B cell (primary cell): ENCODE measurements at regions not wholly inside any gene's neighbourhood (a gene's known extent, or its start where the extent isn't known, plus 50 kb on each side); places are given as distances from the start of the nearest gene placed in this dataset.

ENCODE experiments used
- ATAC-seq: fragments of 200-7000 bp; cut with Tn5 transposase; one replicate; pipeline ENCODE4 v1.10.0; 2021; ENCODE audit warnings: low read depth, mild to moderate bottlenecking, moderate number of reproducible peaks, moderate library complexity
- CTCF ChIA-PET: fragments of 350-600 bp; sonication (Branson Sonifier 250); formaldehyde crosslinking; loops from one replicate; lab custom pipeline; 2021; ENCODE audit warnings: antibody characterized with exemption, inconsistent platforms; lab: Charles Lee
- POLR2A ChIA-PET: fragments of 350-600 bp; sonication (Branson Sonifier 250); formaldehyde crosslinking; loops from one replicate; lab custom pipeline; 2021; ENCODE audit warnings: antibody characterized with exemption; lab: Charles Lee
- DNase-seq: peaks from one replicate; pipeline ENCODE4 v3.0.0; 2013
- H2AFZ ChIP-seq: 2 replicates; pipeline ENCODE4 v1.6.1; 2012; ENCODE audit warnings: mild to moderate bottlenecking, low read depth, low read length; ENCODE audit not compliant: insufficient read depth, poor library complexity, severe bottlenecking
- H3K27ac ChIP-seq, 2 donors: 1 replicate in 1 of 2; 2 replicates in 1 of 2; pipeline ENCODE4 v1.5.1; 2012 to 2013; ENCODE audit warnings: low read length in 2 of 2, mild to moderate bottlenecking in 2 of 2, moderate library complexity in 1 of 2
- H3K27me3 ChIP-seq, 4 experiments: fragments of 200-600 bp in 1 of 4; sonication (generic) in 1 of 4; replicated peaks in 1 of 4; 1 replicate in 2 of 4; 2 replicates in 2 of 4; pipeline versions ENCODE4 v1.6.1 to v1.7.0; 2013 to 2016; ENCODE audit warnings: low read length in 3 of 4, mild to moderate bottlenecking in 2 of 4, mixed read lengths in 1 of 4, moderate library complexity in 1 of 4; ENCODE audit not compliant: insufficient read depth in 4 of 4, control insufficient read depth in 3 of 4; ENCODE audit errors: control extremely low read depth in 1 of 4
- H3K36me3 ChIP-seq, 2 experiments: replicated peaks in 1 of 2; 1 replicate in 1 of 2; 2 replicates in 1 of 2; pipeline versions ENCODE4 v1.6.1 to v1.7.1; 2013; ENCODE audit warnings: low read length in 1 of 2; ENCODE audit not compliant: insufficient read depth in 2 of 2, control insufficient read depth in 1 of 2; ENCODE audit errors: control extremely low read depth in 1 of 2, extremely low read depth in 1 of 2
- H3K4me1 ChIP-seq, 2 donors: fragments of 200-600 bp in 1 of 2; sonication (generic) in 1 of 2; 1 replicate in 1 of 2; 2 replicates in 1 of 2; pipeline versions ENCODE4 v1.5.1 to v1.6.1; 2013 to 2017; ENCODE audit warnings: low read length in 2 of 2; ENCODE audit not compliant: control insufficient read depth in 2 of 2, insufficient read depth in 2 of 2
- H3K4me2 ChIP-seq: replicated peaks from 2 replicates; pipeline ENCODE3; 2012; ENCODE audit warnings: mild to moderate bottlenecking, low read depth, low read length; ENCODE audit not compliant: poor library complexity, severe bottlenecking
- H3K4me3 ChIP-seq, 5 experiments: fragments of 200-600 bp in 1 of 5; sonication (generic) in 1 of 5; 1 replicate in 3 of 5; 2 replicates in 2 of 5; pipeline versions ENCODE4 v1.5.1 to v1.7.0; 2011 to 2016; ENCODE audit warnings: low read length in 4 of 5, mild to moderate bottlenecking in 4 of 5, low read depth in 2 of 5, control low read depth in 1 of 5, moderate library complexity in 1 of 5; ENCODE audit not compliant: insufficient read depth in 1 of 5; ENCODE audit errors: control extremely low read depth in 1 of 5, extremely low read depth in 1 of 5
- H3K79me2 ChIP-seq: fragments of 200-600 bp; sonication (generic); one replicate; pipeline ENCODE4 v1.6.0; 2016; ENCODE audit warnings: low read length; ENCODE audit not compliant: control insufficient read depth, insufficient read depth
- H3K9ac ChIP-seq: fragments of 200-600 bp; sonication (generic); 2 replicates; pipeline ENCODE4 v1.6.1; 2017; ENCODE audit warnings: mild to moderate bottlenecking, low read length, moderate library complexity
- H3K9me3 ChIP-seq, 3 donors: one replicate each; pipeline versions ENCODE4 v1.6.1 to v1.7.1; 2013; ENCODE audit warnings: low read length in 2 of 3; ENCODE audit not compliant: control insufficient read depth in 2 of 3, insufficient read depth in 1 of 3; ENCODE audit errors: control extremely low read depth in 1 of 3
- H4K20me1 ChIP-seq: 2 replicates; pipeline ENCODE4 v1.6.0; 2012; ENCODE audit warnings: mild to moderate bottlenecking, low read length; ENCODE audit not compliant: insufficient read depth, control insufficient read depth, poor library complexity, severe bottlenecking
- H3K27ac Mint-ChIP-seq: one replicate; pipeline ENCODE4 v1.8.0; 2021; ENCODE audit warnings: mixed read lengths
- H3K27me3 Mint-ChIP-seq: one replicate; pipeline ENCODE4 v1.8.0; 2021; ENCODE audit warnings: mixed read lengths
- H3K4me1 Mint-ChIP-seq: one replicate; pipeline ENCODE4 v1.8.0; 2021; ENCODE audit warnings: mixed read lengths
- H3K4me3 Mint-ChIP-seq: one replicate; pipeline ENCODE4 v1.8.0; 2021; ENCODE audit warnings: mixed read lengths
- H3K9me3 Mint-ChIP-seq: one replicate; pipeline ENCODE4 v1.8.0; 2022; ENCODE audit warnings: mixed read lengths; ENCODE audit not compliant: insufficient read depth
- CTCF ChIP-seq: fragments of 200-600 bp; IDR thresholded peaks from one replicate; pipeline ENCODE4 v1.8.0; 2022; ENCODE audit warnings: antibody characterized with exemption, mild to moderate bottlenecking
- EZH2 ChIP-seq: IDR thresholded peaks from 2 replicates; pipeline ENCODE4 v1.6.1; 2012; ENCODE audit warnings: borderline replicate concordance, low read depth, mild to moderate bottlenecking, moderate library complexity, low read length; ENCODE audit not compliant: insufficient read depth, poor library complexity, severe bottlenecking
- WGBS: methylation state at CpG from one replicate; pipeline ENCODE4 v1.1.5; 2013; ENCODE audit warnings: missing lambda C conversion rate; ENCODE audit not compliant: insufficient coverage; 5-methylcytosine and 5-hydroxymethylcytosine counted together
- intact Hi-C: fragments of 100-400 bp; cut with micrococcal nuclease; formaldehyde crosslinking; loops from one replicate; pipeline ENCODE4 v1.10.0; 2022

DNA sequence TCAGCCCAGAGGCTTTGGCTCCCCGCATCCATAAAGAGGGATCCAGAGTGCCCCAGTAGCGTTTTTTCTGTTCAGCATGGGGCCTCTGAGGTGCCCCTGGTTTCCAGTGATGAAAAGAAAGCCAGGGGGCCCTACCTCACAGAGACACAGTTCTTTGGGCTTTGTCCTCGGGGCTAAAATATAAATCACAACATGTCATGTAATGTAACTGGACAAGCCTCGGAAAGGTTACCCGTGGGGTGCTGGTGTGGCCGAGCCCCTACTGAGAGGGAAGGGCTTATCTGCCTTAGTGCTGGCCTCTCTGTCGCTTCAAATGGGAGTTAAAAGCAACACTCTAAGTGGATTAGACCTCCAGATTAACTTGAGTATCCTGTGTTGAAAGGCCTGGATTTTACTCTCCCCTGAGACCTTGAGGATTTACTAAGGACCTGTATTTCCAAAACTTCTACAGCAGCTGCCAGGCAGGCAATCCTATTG, 251.6 kb upstream of the APCDD1 start:
- no peak for ATAC-seq
- Histone ChIP-seq H3K79me2 (no peaks in the 10 kb centered on the region), H4K20me1 (no peaks in the 10 kb centered on the region), H3K4me3 (no peak overlapping the region), H2AFZ (no peak overlapping the region), H3K9ac (no peak overlapping the region), H3K4me2 (no peak overlapping the region), H3K27me3 (peaks cover 0 to 3% (median 0%) of the 10 kb centered on the region in 4 experiments), H3K9me3 (no peaks in the 10 kb centered on the region), H3K4me1 (no peaks in the 10 kb centered on the region), H3K36me3 (no peaks in the 10 kb centered on the region), H3K27ac (no peak overlapping the region)
- intact Hi-C loops = no loop called here
- ChIA-PET CTCF (no interaction called here), POLR2A (no interaction called here)
- no peaks in the 10 kb centered on the region for H3K27me3 Mint-ChIP-seq
- no peaks in the 10 kb centered on the region for H3K9me3 Mint-ChIP-seq
- no peaks in the 10 kb centered on the region for H3K4me1 Mint-ChIP-seq
- TF ChIP-seq CTCF = no peak
- no peak for TF ChIP-seq EZH2
- 92% methylated on average over 7 of the region's 7 CpGs for WGBS
- DNase-seq = no peak
- no peak overlapping the region for H3K4me3 Mint-ChIP-seq
- no peak overlapping the region for H3K27ac Mint-ChIP-seq

GRCh38 chr18:10205151-10205550, 249.3 kb upstream of the APCDD1 start:
- no peak overlapping the region for H2AFZ ChIP-seq
- no peak overlapping the region for H3K4me3 Mint-ChIP-seq
- no peak overlapping the region for H3K4me2 ChIP-seq
- no peak overlapping the region for H3K27ac Mint-ChIP-seq
- H3K9ac ChIP-seq = no peak overlapping the region
- no peaks in the 10 kb centered on the region for H3K9me3 Mint-ChIP-seq
- H3K27ac ChIP-seq = no peak overlapping the region
- ChIA-PET POLR2A (no interaction called here), CTCF (no interaction called here)
- WGBS = 96% methylated on average over 8 of the region's 9 CpGs
- intact Hi-C loops = no loop called here
- no peaks in the 10 kb centered on the region for H3K4me1 ChIP-seq
- H4K20me1 ChIP-seq = no peaks in the 10 kb centered on the region
- H3K36me3 ChIP-seq = no peaks in the 10 kb centered on the region
- no peaks in the 10 kb centered on the region for H3K79me2 ChIP-seq
- H3K27me3 Mint-ChIP-seq = no peaks in the 10 kb centered on the region
- H3K4me1 Mint-ChIP-seq = no peaks in the 10 kb centered on the region
- no peaks in the 10 kb centered on the region for H3K9me3 ChIP-seq
- H3K27me3 ChIP-seq = peaks cover 0 to 3% (median 0%) of the 10 kb centered on the region in 4 experiments
- no peak for ATAC-seq
- H3K4me3 ChIP-seq = no peak overlapping the region
- DNase-seq = no peak
- no peak for TF ChIP-seq CTCF
- TF ChIP-seq EZH2 = no peak
